H9 (cell line): ENCODE measurements at regions not wholly inside any gene's neighbourhood (a gene's known extent, or its start where the extent isn't known, plus 50 kb on each side); places are given as distances from the start of the nearest gene placed in this dataset.

Experiments
- DNase-seq: peaks from one replicate; pipeline ENCODE4 v3.0.0-alpha.2; 2017
- H2AFZ ChIP-seq: one replicate; pipeline ENCODE4 v1.6.1; 2013; ENCODE audit warnings: mild to moderate bottlenecking, low read length, control low read depth, moderate library complexity
- H2AK5ac ChIP-seq: 2 replicates; pipeline ENCODE4 v1.6.1; 2013; ENCODE audit warnings: low read length, control low read depth, mixed read lengths; ENCODE audit not compliant: insufficient read length
- H2BK120ac ChIP-seq: one replicate; pipeline ENCODE4 v1.6.1; 2013; ENCODE audit warnings: low read depth, mild to moderate bottlenecking, low read length, control low read depth, inconsistent platforms; ENCODE audit not compliant: poor library complexity, severe bottlenecking
- H2BK12ac ChIP-seq: 2 replicates; pipeline ENCODE4 v1.6.1; 2013; ENCODE audit warnings: low read length, control low read depth, mixed read lengths, low read depth; ENCODE audit not compliant: insufficient read length
- H2BK15ac ChIP-seq: 2 replicates; pipeline ENCODE4 v1.6.1; 2013; ENCODE audit warnings: low read depth, low read length, control low read depth
- H2BK20ac ChIP-seq: one replicate; pipeline ENCODE4 v1.6.1; 2013; ENCODE audit warnings: low read depth, mild to moderate bottlenecking, low read length, control low read depth, inconsistent platforms; ENCODE audit not compliant: poor library complexity, severe bottlenecking
- H2BK5ac ChIP-seq: 2 replicates; pipeline ENCODE4 v1.6.1; 2013; ENCODE audit warnings: low read length, control low read depth, mixed read lengths; ENCODE audit not compliant: insufficient read length
- H3K14ac ChIP-seq: 2 replicates; pipeline ENCODE4 v1.6.1; 2013; ENCODE audit warnings: low read length, control low read depth; ENCODE audit not compliant: insufficient read depth
- H3K18ac ChIP-seq: 2 replicates; pipeline ENCODE4 v1.6.1; 2013; ENCODE audit warnings: low read depth, mild to moderate bottlenecking, mixed read lengths, low read length, control low read depth; ENCODE audit not compliant: insufficient read length
- H3K23ac ChIP-seq: 2 replicates; pipeline ENCODE4 v1.6.1; 2013; ENCODE audit warnings: low read length, control low read depth, mixed read lengths, low read depth; ENCODE audit not compliant: insufficient read length
- H3K23me2 ChIP-seq: 2 replicates; pipeline ENCODE4 v1.6.1; 2013; ENCODE audit warnings: low read depth, mild to moderate bottlenecking, mixed read lengths, low read length, control low read depth; ENCODE audit not compliant: insufficient read length, poor library complexity, severe bottlenecking
- H3K27ac ChIP-seq: 2 replicates; pipeline ENCODE4 v1.5.1; 2013; ENCODE audit warnings: low read length, control low read depth, mixed read lengths, low read depth; ENCODE audit not compliant: insufficient read length
- H3K27me3 ChIP-seq: 2 replicates; pipeline ENCODE4 v1.6.1; 2013; ENCODE audit warnings: low read length, control low read depth, inconsistent platforms; ENCODE audit not compliant: insufficient read depth
- H3K4ac ChIP-seq: 2 replicates; pipeline ENCODE4 v1.6.1; 2013; ENCODE audit warnings: low read depth, mild to moderate bottlenecking, control low read depth, inconsistent platforms, low read length, moderate library complexity
- H3K4me1 ChIP-seq: 2 replicates; pipeline ENCODE4 v1.6.1; 2013; ENCODE audit warnings: low read length, control low read depth, inconsistent platforms; ENCODE audit not compliant: insufficient read depth
- H3K4me2 ChIP-seq: 2 replicates; pipeline ENCODE4 v1.6.1; 2013; ENCODE audit warnings: low read length, control low read depth, mixed read lengths; ENCODE audit not compliant: insufficient read length, insufficient read depth
- H3K56ac ChIP-seq: 2 replicates; pipeline ENCODE4 v1.6.1; 2013; ENCODE audit warnings: low read depth, mild to moderate bottlenecking, mixed read lengths, low read length, control low read depth; ENCODE audit not compliant: insufficient read length
- H3K79me1 ChIP-seq: 2 replicates; pipeline ENCODE4 v1.6.1; 2013; ENCODE audit warnings: low read depth, mild to moderate bottlenecking, moderate library complexity, low read length, control low read depth, inconsistent platforms; ENCODE audit not compliant: insufficient read depth, poor library complexity, severe bottlenecking
- H3K79me2 ChIP-seq: 2 replicates; pipeline ENCODE4 v1.6.1; 2013; ENCODE audit warnings: low read length, control low read depth, inconsistent platforms; ENCODE audit not compliant: insufficient read depth
- H3K9ac ChIP-seq: 2 replicates; pipeline ENCODE4 v1.6.1; 2013; ENCODE audit warnings: low read length, control low read depth, mixed read lengths; ENCODE audit not compliant: insufficient read length; ENCODE audit errors: extremely low read depth
- H3K9me3 ChIP-seq: one replicate; pipeline ENCODE4 v1.6.1; 2013; ENCODE audit warnings: low read depth, low read length, inconsistent platforms; ENCODE audit not compliant: control insufficient read depth
- H3T11ph ChIP-seq: one replicate; pipeline ENCODE4 v1.6.1; 2013; ENCODE audit warnings: mild to moderate bottlenecking, low read length, control low read depth, inconsistent platforms
- H4K20me1 ChIP-seq: one replicate; pipeline ENCODE4 v1.6.1; 2013; ENCODE audit not compliant: control insufficient read depth, insufficient read length, insufficient read depth
- H4K5ac ChIP-seq: 2 replicates; pipeline ENCODE4 v1.6.1; 2013; ENCODE audit warnings: low read depth, mild to moderate bottlenecking, mixed read lengths, low read length, control low read depth; ENCODE audit not compliant: insufficient read length
- H4K8ac ChIP-seq: replicated peaks from 2 replicates; pipeline ENCODE4 v1.6.1; 2013; ENCODE audit warnings: low read length, control low read depth, mixed read lengths, low read depth; ENCODE audit not compliant: insufficient read length
- H4K91ac ChIP-seq: 2 replicates; pipeline ENCODE4 v1.6.1; 2013; ENCODE audit warnings: low read depth, mild to moderate bottlenecking, moderate library complexity, mixed read lengths, low read length, control low read depth; ENCODE audit not compliant: insufficient read length
- H3K27ac Mint-ChIP-seq, 3 experiments: 2 replicates in 2 of 3; 3 replicates in 1 of 3; pipeline ENCODE4 v1.8.0; 2020 to 2021; ENCODE audit warnings: mixed read lengths in 3 of 3, mild to moderate bottlenecking in 1 of 3, moderate library complexity in 1 of 3
- H3K27me3 Mint-ChIP-seq: 2 replicates; pipeline ENCODE4 v1.8.0; 2021; ENCODE audit warnings: low read depth, mild to moderate bottlenecking, moderate library complexity, mixed read lengths
- H3K36me3 Mint-ChIP-seq, 3 experiments: 2 replicates in 2 of 3; 3 replicates in 1 of 3; pipeline ENCODE4 v1.8.0; 2020 to 2021; ENCODE audit warnings: low read depth in 3 of 3, mixed read lengths in 3 of 3; ENCODE audit not compliant: insufficient read depth in 1 of 3
- H3K4me1 Mint-ChIP-seq, 2 experiments: 2 replicates each; pipeline ENCODE4 v1.8.0; 2020; ENCODE audit warnings: mixed read lengths in 2 of 2
- H3K4me3 Mint-ChIP-seq, 2 experiments: 2 replicates in 1 of 2; 3 replicates in 1 of 2; pipeline ENCODE4 v1.8.0; 2020 to 2021; ENCODE audit warnings: mild to moderate bottlenecking in 2 of 2, mixed read lengths in 2 of 2, moderate library complexity in 1 of 2
- H3K9me3 Mint-ChIP-seq, 2 experiments: 2 replicates in 1 of 2; 3 replicates in 1 of 2; pipeline ENCODE4 v1.8.0; 2020; ENCODE audit warnings: mild to moderate bottlenecking in 2 of 2, mixed read lengths in 2 of 2, moderate library complexity in 1 of 2
- WGBS: extraction: QIAGEN DNeasy Blood & Tissue Kit; methylation state at CpG from one replicate; pipeline ENCODE4 v1.1.7; 2013; ENCODE audit warnings: missing lambda C conversion rate, low lambda C conversion rate, mixed read lengths; ENCODE audit not compliant: insufficient read length; ENCODE audit errors: extremely low coverage; 5-methylcytosine and 5-hydroxymethylcytosine counted together
- TF ChIP-seq, protein P1 (sequence below): fragments of 200-600 bp; sonication (generic); conservative IDR thresholded peaks from 3 replicates; pipeline ENCODE4 v1.8.0; 2021; ENCODE audit warnings: antibody characterized with exemption, mild to moderate bottlenecking

DNA sequence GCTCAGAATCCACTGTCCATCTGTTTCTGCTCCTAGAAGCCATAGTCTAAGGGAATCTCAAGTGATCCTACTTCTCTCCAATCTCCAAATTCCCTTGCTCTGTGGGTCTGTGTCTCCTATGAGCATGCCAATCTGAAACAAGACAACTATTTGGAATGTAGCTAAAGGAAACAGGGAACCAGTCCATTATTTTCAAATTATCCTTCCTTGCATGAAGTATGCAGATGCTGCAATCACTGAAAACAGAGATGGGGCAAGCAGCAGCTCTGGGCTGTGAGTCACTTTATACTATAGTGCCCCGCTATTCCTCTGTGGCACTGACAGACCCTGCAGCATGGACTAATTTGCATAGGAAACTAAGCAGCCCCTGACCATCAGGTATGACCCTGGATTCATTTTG, 76.9 kb upstream of the PRSS58 start:
- Histone ChIP-seq H4K5ac (no peak overlapping the region), H2BK15ac (no peak overlapping the region), H2AK5ac (no peak overlapping the region), H3K27ac (no peak overlapping the region), H3K23ac (no peak overlapping the region), H3K14ac (no peak overlapping the region), H4K20me1 (no peaks in the 10 kb centered on the region), H3K79me2 (no peaks in the 10 kb centered on the region), H3K4ac (no peak overlapping the region), H3K56ac (no peak overlapping the region), H3K79me1 (no peaks in the 10 kb centered on the region), H2BK5ac (no peak overlapping the region), H3K18ac (no peak overlapping the region), H2BK120ac (no peak overlapping the region), H3K9ac (no peak overlapping the region), H3T11ph (no peak overlapping the region), H4K8ac (no peak overlapping the region), H3K27me3 (no peaks in the 10 kb centered on the region), H2AFZ (no peak overlapping the region), H2BK12ac (no peak overlapping the region), H3K4me2 (no peak overlapping the region), H2BK20ac (no peak overlapping the region), H3K4me1 (no peaks in the 10 kb centered on the region; the same call in 1 of the 2 replicates), H4K91ac (no peak overlapping the region), H3K23me2 (no peaks in the 10 kb centered on the region), H3K9me3 (no peaks in the 10 kb centered on the region)
- DNase-seq = no peak
- TF ChIP-seq, protein P1, sequence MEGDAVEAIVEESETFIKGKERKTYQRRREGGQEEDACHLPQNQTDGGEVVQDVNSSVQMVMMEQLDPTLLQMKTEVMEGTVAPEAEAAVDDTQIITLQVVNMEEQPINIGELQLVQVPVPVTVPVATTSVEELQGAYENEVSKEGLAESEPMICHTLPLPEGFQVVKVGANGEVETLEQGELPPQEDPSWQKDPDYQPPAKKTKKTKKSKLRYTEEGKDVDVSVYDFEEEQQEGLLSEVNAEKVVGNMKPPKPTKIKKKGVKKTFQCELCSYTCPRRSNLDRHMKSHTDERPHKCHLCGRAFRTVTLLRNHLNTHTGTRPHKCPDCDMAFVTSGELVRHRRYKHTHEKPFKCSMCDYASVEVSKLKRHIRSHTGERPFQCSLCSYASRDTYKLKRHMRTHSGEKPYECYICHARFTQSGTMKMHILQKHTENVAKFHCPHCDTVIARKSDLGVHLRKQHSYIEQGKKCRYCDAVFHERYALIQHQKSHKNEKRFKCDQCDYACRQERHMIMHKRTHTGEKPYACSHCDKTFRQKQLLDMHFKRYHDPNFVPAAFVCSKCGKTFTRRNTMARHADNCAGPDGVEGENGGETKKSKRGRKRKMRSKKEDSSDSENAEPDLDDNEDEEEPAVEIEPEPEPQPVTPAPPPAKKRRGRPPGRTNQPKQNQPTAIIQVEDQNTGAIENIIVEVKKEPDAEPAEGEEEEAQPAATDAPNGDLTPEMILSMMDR = no peak
- Mint-ChIP-seq H3K4me1 (peaks cover 5 to 8% of the 10 kb centered on the region in 2 experiments), H3K9me3 (no peaks in the 10 kb centered on the region), H3K36me3 (no peaks in the 10 kb centered on the region), H3K4me3 (no peak overlapping the region), H3K27ac (no peak overlapping the region), H3K27me3 (peaks cover 2% of the 10 kb centered on the region; the same call in 1 of the 2 replicates)
- no CpG with 5 or more reads among the region's 1 CpG for WGBS
